HG03103 (cell line): ENCODE measurements at regions not wholly inside any gene's neighbourhood (a gene's known extent, or its start where the extent isn't known, plus 50 kb on each side); places are given as distances from the start of the nearest gene placed in this dataset.
"Not testable (repeated sequence)": the region's sequence is repeated elsewhere in the genome, so short reads cannot be mapped to it uniquely, and the experiment has no call there.

Experiments used
- ATAC-seq: cut with Tn5 transposase; IDR thresholded peaks from one replicate; pipeline ENCODE4 v1.9.1; 2021; ENCODE audit warnings: low read depth; ENCODE audit not compliant: unreplicated experiment

DNA sequence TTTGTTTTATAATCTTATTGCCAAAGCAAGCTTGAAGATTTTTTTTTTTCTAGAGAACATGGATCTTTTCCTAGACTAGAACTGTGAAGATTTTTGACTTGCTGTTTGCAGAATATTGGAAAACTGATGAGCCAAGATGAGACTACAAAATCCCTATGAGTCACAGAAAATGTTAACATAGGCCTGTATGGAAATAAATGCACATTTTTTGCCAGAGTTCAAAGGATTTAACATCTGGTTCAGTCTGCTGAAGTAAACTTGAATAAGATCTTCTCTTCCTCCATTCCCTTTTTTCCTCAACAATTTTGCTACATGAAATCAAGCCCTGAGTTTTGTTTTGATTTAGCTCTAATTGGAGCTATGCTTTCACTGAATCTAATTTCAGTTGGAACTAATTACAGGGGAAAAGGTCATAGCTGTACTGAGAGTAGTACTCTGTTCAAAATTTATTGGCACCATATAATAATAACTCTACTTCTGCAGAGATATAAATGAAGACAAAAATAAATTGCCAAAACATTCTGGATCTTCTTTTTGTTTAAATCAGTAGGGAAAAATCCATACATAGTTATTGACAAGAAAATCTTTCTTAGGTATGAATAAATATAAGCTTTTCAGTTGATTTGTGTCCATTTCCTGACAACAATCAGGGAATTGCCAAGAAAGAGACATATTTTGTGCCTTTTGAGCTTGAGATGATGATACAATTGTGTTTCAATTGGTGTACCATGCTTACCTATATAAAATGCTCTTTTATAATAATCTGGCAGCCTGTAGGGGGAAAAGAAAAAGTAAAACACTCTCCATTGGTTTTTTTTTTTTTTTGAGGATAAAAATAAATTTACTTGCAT is 387.5 kb upstream of the GOT2 start:
- ATAC-seq, result no peak

DNA sequence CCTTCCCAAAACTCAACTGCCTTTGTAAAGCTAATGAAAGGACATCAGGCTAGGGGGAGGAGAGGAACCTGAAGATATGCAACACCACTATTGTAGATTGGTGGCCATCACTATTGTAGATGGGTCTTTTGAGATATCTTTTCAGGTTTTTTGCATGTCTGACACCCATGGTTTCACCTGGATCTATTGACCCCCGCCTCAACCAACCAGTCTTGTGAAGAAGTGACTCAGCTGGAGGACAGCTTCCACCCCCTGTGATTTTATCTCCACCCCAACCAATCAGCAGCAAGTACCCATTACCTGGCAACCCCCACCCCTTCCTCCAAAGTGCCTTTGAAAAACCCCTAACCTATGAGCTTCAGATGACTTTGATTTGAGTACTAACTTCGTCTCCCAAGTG is 382.6 kb upstream of the GOT2 start:
- no peak for ATAC-seq

DNA sequence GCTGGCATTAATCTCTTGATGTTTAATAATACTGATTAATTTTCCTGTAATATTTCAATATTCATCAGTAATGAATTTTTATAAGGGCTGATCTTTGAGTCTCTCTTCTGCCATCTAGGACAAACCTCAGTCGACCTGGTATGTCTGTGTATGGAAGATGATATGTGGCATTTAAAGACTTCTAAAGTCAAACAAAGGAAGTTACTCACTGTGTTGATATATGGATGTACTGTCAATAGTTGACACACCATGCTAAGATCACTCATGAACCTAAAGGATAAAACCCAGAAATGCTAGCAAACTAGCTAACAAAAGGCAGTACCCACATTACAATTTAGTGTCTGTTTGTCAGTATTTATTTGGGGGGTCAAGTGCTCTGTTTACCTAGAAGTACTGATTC is 380.7 kb upstream of the GOT2 start:
- no peak for ATAC-seq

DNA sequence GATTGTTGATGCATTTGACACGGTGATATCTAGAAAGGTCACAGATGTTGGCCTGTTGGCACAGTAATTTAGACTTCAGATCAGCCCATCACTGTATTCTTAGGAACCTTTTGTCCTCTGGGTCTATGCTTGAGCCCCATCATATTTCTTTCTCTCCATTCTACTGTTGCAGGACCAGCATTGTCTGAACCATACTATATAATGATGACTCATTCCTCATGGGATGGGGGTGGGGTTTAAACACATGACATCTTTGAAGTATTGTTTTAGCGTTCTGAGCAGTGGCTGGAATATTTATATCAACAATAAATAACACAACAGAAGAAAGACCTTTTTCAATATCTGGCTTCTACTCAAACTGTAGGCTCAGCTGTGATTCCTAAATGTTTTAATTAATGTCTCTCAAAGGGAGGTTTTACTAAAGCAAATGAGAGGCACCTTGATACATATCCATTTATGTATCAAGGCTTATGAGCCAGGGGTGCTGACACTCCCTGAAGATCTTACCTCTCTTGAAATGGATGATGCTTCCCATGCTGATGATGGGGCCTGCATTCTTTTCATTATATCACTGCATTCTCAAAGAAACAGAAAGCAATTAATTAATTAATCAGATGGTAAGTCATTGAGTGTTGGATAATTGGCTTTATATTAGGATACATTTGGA is 379.0 kb upstream of the GOT2 start:
- no peak for ATAC-seq

DNA sequence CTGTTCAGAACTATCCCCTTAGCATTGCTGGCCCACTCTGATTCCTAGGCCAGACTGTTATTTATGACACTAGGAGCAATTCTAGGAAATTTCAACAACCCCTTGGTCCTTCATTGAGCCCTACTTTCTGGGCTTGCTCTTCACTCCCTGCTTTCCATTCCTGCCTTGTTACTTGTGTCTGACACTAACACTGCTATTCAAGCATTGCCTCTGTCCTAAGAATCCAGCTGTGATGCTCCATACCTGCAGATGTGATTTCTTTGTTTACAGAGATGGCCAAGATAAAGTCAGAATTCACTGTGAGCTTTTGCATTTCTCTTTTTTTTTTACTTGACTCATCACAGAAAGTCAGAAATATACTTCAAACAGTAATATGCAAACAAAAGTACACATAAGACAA is 377.2 kb upstream of the GOT2 start:
- no peak for ATAC-seq

DNA sequence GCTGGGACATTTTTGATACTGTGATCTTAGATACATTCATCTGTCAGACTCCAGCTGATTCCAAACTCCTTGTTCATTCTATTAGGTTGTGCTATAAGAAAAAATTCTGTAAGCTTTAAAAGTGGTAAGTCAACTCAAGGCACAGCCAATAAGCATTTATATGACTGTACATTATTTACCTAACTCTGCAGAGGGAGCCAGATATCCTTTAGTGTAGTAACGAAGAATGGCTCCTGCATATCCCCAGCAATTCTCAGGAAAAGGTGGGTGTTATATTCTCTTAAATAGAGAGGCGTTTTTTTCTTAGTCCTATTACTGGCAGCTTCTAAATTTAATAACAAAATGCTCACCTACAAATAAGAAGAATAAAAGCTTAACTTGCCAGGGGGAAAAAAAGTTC is 374.3 kb upstream of the GOT2 start:
- no peak for ATAC-seq

DNA sequence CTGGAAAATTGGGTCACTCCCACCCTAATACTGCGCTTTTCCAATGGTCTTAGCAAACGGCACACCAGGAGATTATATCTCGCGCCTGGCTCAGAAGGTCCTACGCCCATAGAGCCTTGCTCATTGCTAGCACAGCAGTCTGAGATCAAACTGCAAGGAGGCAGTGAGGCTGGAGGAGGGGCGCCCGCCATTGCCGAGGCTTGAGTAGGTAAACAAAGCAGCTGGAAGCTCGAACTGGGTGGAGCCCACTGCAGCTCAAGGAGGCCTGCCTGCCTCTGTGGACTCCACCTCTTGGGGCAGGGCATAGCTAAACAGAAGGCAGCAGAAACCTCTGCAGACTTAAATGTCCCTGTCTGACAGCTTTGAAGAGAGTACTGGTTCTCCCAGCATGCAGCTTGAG is 362.6 kb upstream of the GOT2 start:
- ATAC-seq, result not testable (repeated sequence)

DNA sequence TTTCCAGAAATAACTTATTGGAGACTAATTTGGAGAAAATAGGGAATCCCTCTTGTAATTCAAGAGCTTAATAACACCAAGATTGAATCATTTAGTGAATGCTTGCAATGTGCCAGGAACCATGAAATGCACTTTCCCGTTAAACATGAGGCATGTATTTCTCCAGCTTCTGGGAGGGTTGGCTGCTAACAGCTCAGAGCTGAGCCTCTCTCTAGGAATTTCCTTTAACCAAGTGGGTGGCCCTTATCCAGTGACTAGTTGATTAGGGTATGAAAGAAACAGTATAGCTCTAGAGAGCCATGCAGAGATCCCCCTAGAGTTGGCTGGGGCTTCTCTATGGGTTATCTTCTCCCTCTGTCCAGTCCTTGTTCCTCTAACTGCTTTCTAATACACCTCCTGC is 356.4 kb upstream of the GOT2 start:
- ATAC-seq, result no peak

DNA sequence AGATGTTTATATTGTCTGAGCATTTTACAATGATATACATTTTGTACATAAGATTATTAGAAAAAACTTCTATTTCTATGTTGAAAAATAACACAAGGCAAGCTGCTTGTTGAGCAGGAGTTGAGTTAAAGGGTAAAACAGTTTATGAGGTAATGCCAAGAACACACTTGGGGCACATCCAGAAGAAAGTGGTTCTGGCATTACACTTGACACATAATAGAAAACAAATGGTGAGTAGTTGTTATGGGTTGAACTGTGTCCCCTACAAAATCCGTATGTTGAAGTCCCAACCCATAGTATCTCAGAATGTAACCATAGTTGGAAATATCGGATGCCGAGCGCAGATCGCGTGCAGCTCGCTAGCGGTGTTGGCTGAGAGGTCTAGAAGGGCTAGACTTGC is 354.3 kb upstream of the GOT2 start:
- no peak for ATAC-seq

DNA sequence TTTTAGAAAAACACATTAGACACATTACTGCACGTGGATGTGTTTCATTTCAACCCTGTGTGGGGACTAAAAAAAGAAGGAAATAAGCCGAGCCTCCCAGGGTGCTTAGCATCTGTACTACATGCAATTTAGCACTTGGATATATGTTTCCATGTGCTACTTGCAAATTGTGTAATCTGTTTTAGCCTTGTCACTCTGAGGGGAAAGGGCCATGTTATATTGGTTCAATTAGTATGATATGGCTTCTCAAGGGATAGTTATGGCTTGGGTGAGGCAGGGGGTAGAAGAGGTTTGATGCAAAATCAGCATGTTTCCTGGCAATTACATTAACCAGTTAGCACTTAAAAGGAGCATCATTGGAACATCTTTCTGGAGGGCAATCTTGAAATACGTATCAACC is 353.5 kb upstream of the GOT2 start:
- no peak for ATAC-seq

DNA sequence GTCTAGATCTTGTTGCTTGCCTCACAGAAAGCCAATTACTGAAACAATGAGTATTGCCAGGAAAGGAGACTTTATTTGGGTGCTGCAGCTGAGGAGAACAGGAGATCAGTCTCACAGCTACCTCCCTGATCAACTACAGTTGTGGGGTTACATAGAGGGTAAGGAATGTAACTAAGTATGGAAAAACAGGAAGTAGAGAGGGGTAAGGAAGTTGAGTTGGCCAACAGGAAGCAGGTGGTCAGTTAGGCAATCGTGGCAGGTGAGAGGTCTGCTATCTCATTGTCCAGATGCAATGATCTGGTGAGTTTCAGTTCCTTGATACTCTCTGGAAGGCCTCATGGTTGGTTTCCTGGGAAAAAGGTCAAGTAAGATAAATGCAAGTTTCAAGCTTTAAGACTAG is 333.1 kb upstream of the GOT2 start:
- no peak for ATAC-seq

DNA sequence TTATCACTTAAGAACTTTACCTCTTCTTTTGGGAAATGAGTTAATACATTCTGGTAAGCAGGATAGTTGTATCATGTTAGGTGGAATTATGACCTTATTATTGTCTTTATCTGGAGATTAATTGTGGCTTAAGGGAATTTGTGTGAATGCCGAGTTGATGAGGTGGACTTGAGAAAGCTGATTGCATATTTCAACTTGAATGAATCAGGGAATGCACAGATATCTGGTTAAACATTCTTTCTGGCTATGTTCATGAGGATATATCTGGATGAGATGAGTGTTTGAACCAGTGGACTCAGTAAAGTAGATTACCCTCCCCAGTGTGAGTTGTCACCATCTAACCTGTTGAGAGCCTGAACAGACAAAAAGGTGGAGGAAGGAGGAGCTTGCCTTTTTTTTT is 326.1 kb upstream of the GOT2 start:
- no peak for ATAC-seq

DNA sequence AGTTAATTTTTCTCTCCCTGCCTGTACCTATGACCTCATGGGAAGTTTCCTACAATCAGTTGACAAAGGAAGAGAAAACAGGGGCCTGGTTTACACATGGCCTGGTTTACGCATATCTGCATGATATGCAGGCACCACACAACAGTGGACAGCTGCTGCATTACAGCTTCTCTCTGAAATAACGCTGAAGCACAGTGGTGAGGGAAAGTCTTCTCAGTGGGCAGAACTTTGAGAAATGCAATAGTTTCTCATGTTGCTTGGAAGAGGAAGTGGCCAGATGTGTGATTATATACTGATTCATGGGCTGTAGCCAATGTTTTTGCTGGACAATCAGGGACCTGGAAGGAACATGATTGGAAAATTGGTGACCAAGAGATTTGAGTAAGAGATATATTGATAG is 324.1 kb upstream of the GOT2 start:
- no peak for ATAC-seq

DNA sequence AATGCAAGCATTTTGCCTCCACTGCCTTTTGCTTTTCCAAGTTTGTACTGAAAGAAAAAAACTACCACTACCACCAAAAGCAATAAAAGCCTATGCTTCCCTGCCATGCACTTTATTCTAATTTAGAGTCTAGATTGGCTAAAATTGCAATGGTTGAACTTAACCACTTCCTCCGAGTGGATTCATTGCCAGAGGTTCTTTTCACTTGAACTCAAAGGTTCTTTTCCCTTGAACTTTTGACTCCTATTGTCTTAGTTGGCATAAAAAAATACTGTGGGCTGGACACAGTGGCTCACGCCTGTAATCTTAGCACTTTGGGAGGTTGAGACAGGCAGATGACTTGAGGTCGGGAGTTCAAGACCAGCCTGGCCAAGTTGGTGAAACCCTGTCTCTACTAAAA is 319.8 kb upstream of the GOT2 start:
- no peak for ATAC-seq

DNA sequence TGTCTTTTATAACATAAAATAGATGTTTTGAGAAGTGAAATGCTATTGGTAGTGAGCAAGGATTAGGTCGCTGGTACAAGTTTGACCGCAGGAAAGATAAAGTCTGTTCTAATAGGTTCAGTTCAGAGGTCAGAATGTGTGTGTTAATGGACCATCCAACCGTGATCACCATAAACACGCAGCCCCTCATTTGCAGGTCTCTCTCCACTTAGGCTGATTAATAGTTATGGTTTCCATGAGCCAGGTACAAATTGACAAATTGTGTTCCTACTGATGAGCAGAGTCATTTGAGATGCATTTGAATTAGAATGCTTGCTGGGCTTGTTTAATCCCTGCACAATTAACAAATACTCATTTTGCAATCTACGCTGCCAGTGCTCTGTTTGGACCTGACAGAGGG is 318.1 kb upstream of the GOT2 start:
- ATAC-seq, result no peak

DNA sequence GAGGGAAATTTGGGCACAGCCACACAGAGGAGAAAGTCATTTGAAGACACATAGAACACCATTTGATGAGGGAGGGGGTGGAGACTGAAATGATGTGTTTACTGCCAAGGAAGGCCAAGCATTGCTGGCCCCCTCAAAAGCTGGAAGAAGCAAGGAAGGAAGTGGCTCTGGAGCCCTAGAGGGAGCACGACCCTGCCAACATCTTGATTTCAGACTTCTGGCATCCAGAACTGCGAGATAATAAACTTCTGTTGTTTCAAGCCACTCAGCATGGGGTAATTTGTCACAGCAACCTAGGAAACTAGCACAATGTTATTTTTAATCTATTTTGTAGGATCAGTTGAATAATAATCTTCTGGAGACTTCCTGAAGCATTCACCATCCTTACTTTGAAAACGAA is 314.8 kb upstream of the GOT2 start:
- ATAC-seq, result no peak

DNA sequence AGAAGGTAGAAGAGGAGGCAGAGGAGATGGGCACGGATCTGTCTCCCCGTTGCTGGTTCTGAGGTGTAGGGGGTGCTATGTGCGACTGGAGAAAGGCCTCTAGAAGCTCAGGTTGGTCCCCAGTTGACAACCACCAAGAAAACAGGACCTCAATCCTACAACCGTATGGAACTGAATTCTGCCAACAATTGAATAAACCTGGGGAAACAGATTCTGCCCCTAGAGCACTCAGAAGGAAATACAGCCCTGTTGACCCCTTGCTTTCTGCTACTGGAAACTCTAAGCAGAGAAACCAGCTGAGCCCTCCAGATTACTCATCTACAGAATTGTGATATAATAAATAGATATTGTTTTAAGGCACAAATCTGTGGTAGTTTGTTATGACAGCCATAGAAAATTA is 313.0 kb upstream of the GOT2 start:
- no peak for ATAC-seq

DNA sequence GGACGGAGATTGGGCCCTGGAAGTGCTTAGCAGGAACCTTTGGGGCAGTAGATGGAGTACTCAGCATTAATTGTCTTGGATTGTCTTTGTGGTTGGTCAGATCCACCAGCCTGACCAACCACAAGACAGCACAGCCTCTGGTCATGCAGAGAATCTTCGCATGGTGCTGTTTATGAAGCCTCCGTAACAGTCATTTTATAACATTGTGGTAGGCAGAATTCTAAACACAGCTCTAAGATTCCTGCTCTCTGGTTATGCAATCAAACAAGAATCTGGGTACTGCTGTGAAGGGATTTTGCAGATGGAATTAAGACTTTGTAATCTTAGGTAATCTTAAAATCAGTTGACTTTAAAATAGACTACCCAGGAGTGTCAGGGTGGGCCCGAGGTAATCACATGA is 312.2 kb upstream of the GOT2 start:
- no peak for ATAC-seq

DNA sequence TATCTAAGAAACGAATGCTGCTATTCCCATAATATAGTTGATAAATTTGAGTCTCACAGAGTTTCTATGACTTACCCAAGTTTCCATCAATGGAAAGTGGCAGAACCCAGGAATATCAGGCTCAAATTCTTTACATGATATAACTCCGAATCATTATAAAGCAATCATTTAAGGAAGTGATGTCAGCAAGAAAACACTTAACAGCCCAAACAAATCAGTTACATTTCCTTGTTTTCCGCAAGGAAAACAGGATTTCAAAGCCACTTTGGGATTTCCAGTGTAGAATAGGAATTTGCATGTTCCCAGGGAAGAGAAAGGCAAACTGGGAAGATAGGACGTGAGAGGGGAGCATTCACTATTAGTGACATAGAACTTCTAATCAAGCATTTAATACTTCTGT is 311.4 kb upstream of the GOT2 start:
- no peak for ATAC-seq

DNA sequence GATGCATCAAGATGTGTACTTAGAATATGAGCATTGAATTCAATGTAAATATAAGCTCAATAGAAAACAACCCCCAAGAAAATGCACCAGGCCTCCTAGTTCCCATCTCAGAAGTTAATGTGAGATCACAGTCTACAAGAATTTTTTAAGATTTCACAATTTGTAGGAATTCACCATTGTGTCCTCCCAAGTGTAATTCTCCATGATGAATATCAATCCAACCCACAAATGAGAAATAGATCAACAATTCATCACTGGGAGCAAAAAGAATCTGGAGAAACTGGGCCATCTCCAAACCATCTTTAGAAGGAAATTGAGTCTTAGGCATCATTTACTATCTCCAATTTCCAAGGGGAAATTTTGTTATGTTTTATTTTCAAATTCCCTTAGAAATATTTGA is 310.5 kb upstream of the GOT2 start:
- ATAC-seq, result no peak

DNA sequence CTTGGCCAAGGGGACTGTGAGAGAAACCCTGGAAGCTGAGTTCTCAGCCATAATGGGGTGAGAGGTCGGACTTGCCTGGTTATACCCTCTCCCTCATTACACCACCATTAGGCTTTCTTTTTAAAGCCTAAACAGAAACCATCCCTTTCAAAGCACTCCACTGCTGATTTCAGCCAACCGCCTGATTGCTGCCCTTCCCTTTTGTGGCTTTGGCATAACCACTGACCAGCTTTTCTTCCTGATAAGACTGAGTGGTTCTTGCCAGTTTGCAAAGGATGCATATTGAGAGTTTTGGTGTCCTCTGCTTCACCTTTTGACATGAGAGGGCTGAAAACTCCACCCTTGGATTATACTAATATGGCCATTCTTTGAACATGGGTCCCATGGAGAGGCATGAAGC is 308.2 kb upstream of the GOT2 start:
- no peak for ATAC-seq

DNA sequence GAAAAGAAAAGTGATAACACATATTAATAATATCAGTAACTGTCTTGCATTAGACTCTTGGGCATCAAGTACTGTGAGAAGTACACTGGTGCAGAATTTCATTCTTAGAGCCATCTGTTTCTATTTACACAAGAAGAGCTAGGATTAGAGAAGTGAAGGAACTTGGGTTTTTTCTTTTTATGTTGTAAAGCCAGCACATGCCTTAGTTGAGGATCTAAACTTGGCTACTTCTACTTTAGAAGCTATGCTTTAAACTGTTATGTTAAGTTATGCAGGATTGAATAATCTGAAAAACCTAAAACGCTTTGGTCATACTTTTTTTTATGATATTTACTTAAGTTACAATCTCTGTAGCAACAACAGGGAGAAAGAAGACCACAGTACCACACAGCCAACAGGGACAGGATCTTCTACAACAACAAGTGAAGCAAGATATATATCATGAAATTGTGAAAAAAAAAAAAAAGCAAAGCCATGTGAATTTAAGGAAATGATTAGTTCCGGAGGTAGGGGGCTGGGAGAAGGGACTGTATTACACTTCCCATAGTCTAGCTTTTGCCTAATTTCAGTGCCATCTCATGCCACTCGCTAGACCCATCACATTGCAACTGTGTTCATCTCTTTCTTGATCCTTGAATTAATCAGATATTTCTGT is 305.1 kb upstream of the GOT2 start:
- ATAC-seq, result no peak
